ENCODE measurements at regions not wholly inside any gene's neighbourhood (a gene's known extent, or its start where the extent isn't known, plus 50 kb on each side); places are given as distances from the start of the nearest gene placed in this dataset.

- Mint-ChIP-seq H3K4me1 (ENCODE audit: low read depth) (no peaks in the 10 kb centered on the region), H3K27ac (ENCODE audit: unreplicated experiment) (no peak overlapping the region), H3K27me3 (ENCODE audit: low read depth) (peaks cover 4% of the 10 kb centered on the region), H3K36me3 (ENCODE audit: low read depth) (no peaks in the 10 kb centered on the region), H3K4me3 (ENCODE audit: unreplicated experiment) (no peak overlapping the region), H3K9me3 (ENCODE audit: low read depth) (no peaks in the 10 kb centered on the region)
- TF ChIP-seq CTCF (IDR thresholded peaks at IDR 0.05), result no peak
- no peak for DNase-seq (ENCODE audit: low spot score)
These were observed 276.2 kb upstream of the EPHA4 start for GRCh38 chr2:221848286-221848685.

DNA sequence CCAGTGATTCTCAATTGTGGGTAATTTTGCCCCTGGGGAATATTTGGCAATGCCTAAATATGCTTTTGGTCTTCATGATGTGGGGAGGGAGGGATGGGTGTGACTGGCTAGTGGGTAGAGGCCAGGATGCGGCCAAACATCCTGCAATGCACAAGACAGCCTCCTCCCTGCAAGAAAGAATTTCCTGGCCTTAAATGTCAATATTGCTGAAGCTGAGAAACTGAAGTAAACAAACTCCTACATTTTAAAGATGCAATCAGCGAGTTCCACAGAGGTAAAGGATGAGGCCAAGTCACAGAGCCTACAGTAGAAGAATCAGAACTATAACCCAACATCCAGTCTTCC is 272.9 kb upstream of the EPHA4 start:
- H3K36me3 Mint-ChIP-seq (ENCODE audit: low read depth), result no peaks in the 10 kb centered on the region
- TF ChIP-seq CTCF (IDR thresholded peaks at IDR 0.05), result no peak
- H3K4me1 Mint-ChIP-seq (ENCODE audit: low read depth), result no peaks in the 10 kb centered on the region
- no peak for DNase-seq (ENCODE audit: low spot score)
- no peak overlapping the region for H3K4me3 Mint-ChIP-seq (ENCODE audit: unreplicated experiment)
- H3K27ac Mint-ChIP-seq (ENCODE audit: unreplicated experiment), result no peak overlapping the region
- peaks cover 6% of the 10 kb centered on the region for H3K27me3 Mint-ChIP-seq (ENCODE audit: low read depth)
- no peaks in the 10 kb centered on the region for H3K9me3 Mint-ChIP-seq (ENCODE audit: low read depth)

- H3K27ac Mint-ChIP-seq (ENCODE audit: unreplicated experiment), result no peak overlapping the region
- H3K27me3 Mint-ChIP-seq (ENCODE audit: low read depth), result peaks cover 6% of the 10 kb centered on the region
- H3K4me1 Mint-ChIP-seq (ENCODE audit: low read depth), result no peaks in the 10 kb centered on the region
- H3K4me3 Mint-ChIP-seq (ENCODE audit: unreplicated experiment), result no peak overlapping the region
- no peaks in the 10 kb centered on the region for H3K36me3 Mint-ChIP-seq (ENCODE audit: low read depth)
- no peaks in the 10 kb centered on the region for H3K9me3 Mint-ChIP-seq (ENCODE audit: low read depth)
- TF ChIP-seq CTCF (IDR thresholded peaks at IDR 0.05), result no peak
- DNase-seq (ENCODE audit: low spot score), result no peak
These were observed 272.3 kb upstream of the EPHA4 start for GRCh38 chr2:221844212-221845020.

DNA sequence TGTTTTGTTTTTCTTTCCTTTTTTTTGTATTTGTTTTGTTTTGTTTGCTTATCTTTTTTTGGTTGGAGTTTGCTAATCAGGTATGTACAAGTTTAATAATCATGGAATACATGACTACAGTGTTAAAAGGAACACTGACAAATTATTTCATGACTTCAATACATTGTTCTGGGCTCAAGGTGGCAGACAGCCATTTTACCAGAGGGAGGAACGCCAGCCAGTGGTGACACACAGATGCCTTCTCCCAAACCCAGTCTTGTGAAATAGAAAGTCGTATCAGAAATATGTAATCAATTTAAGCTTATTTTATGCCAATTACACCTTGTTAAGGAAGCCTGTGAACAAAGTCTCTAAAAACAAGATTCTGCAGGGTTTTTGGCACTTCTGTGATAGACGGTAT is 264.0 kb upstream of the EPHA4 start:
- Mint-ChIP-seq H3K27me3 (ENCODE audit: low read depth) (no peaks in the 10 kb centered on the region), H3K4me3 (ENCODE audit: unreplicated experiment) (no peak overlapping the region), H3K36me3 (ENCODE audit: low read depth) (no peaks in the 10 kb centered on the region), H3K9me3 (ENCODE audit: low read depth) (peaks cover 7% of the 10 kb centered on the region), H3K4me1 (ENCODE audit: low read depth) (no peaks in the 10 kb centered on the region), H3K27ac (ENCODE audit: unreplicated experiment) (no peak overlapping the region)
- no peak for TF ChIP-seq CTCF (IDR thresholded peaks at IDR 0.05)
- DNase-seq (ENCODE audit: low spot score), result no peak

DNA sequence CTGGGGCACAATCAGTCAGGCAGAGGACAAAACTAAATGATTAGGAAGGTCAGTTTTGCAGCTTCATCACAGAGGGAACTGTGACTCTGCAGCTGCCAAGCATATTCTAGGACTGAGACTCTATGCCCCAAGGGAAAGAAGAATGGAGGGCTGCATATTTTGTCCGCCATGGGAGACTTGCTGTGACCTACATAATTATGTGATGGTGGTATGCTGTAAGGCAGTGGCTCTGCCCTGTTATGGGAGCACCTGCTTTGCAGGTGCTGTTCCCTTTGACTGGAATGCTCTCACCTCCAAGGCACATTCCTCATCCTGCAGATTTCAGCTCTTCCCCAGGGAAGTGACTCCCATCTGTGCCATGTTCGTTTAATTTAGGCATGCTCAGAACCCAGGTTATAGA is 261.9 kb upstream of the EPHA4 start:
- no peak overlapping the region for H3K4me3 Mint-ChIP-seq (ENCODE audit: unreplicated experiment)

More for the DNA sequence above, 261.9 kb upstream of the EPHA4 start:
- Mint-ChIP-seq H3K27me3 (ENCODE audit: low read depth) (no peaks in the 10 kb centered on the region), H3K36me3 (ENCODE audit: low read depth) (no peaks in the 10 kb centered on the region), H3K9me3 (ENCODE audit: low read depth) (peaks cover 8% of the 10 kb centered on the region), H3K4me1 (ENCODE audit: low read depth) (no peaks in the 10 kb centered on the region), H3K27ac (ENCODE audit: unreplicated experiment) (no peak overlapping the region)
- DNase-seq (ENCODE audit: low spot score), result no peak
- TF ChIP-seq CTCF (IDR thresholded peaks at IDR 0.05), result no peak

All from chondrocyte (in vitro differentiated cells).